HG03060 (cell line): ENCODE measurements at regions not wholly inside any gene's neighbourhood (a gene's known extent, or its start where the extent isn't known, plus 50 kb on each side); places are given as distances from the start of the nearest gene placed in this dataset.
"Not testable (repeated sequence)": the region's sequence is repeated elsewhere in the genome, so short reads cannot be mapped to it uniquely, and the experiment has no call there.

Experiments used
- ATAC-seq: cut with Tn5 transposase; IDR thresholded peaks from one replicate; pipeline ENCODE4 v1.9.1; 2021; ENCODE audit warnings: low read depth, moderate number of reproducible peaks; ENCODE audit not compliant: unreplicated experiment

DNA sequence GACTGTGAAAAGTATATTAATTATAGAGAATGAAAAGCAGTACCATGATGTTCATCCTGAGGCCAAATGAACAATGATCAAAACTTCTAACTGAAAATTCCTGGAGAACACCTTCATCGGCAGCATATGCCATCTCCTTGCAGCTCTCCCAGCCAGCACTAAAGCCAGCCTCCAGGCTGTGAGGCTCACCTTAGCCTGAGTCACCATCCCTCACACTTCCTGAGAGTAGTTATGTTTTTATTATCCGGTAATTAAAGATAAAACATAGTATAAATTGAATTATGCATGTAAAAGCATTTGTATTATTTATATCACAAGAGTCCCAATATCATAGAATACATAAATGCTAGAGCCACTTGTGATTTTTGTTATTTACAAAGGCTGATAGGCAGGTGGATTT, 341.9 kb downstream of the BCL2L11 start:
- not testable (repeated sequence) for ATAC-seq

DNA sequence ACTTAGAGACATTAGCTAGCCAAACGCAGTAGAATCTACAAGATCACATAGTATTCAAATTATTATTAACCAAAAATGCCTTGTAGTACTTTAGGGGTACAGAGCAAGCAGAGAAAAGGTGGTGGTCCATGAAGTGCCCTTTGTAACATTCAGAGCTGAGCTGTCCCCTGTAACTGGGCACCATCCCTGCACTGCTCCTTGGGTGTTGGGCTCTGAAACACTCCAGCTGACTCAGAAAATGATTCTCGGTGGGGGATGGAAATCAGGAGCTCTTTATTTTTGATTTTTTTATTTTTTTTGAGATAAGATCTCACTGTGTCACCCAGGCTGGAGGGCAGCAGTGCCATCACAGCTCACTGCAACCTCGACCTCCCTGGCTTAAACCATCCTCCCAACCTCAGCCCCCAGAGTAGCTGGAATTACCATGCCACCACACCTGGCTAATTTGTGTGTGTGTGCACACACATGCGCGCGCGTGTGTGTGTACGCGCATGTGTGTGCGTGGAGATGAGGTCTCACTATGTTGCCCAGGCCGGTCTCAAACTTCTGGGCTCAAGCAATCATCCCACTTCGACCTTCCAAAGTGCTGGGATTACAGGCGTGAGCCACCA, 342.6 kb downstream of the BCL2L11 start:
- not testable (repeated sequence) for ATAC-seq

DNA sequence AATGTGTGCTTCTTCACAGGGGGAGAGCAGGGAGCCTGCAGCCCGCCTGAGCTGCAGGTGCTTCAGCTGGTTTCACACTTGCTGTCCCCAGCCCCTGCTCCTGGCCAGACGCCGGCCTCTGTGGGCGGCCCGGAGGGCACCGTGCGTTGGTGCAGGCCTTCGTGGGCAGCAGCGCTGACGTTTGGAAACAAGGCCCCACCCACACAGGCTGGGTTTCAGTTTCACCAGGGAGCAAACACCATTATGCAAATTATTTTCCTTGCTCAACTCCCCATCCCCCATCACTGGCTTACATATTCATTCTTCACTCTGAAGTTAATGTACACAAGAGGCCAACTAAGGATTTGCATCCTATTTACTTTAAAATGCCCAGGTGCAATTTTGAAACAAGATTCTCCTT, 343.2 kb downstream of the BCL2L11 start:
- ATAC-seq: peak; percentile 81

DNA sequence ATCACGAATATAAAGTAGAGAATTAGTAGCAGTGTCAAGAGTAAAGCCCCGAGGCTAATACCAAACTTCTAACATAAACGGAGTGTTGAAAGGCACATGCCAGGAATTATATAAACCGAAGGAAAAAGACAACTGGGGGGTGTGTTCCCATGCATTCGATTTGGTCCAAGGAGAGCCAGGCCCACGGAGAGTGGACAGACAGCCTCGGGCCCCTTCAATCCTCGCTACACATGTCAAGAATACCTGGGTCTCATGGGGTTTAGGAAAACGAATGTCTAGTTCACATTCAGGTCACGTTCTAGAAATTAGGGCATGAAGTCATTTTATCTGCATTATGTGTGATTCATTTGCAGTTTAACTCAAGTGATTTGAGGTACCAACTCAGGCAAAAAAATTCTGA, 343.7 kb downstream of the BCL2L11 start:
- ATAC-seq: not testable (repeated sequence)

DNA sequence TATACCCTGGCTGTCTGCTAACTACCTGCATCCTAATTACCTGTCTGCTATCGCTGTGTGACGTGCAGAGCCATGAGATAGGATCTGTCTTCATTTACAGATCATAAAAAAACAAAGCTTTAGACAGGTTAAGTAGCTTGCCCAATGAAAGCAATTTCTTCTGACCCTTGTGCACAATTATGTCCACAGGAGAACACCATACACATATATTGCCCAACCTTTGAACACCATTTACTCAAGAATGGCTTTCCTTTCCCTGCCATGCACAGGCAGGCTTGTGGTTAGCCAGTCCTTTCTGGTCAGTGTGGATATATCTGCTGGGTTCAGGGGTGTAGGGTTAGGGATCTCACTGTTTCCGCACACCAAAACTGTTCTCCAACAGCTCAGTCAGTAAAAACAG, 344.8 kb downstream of the BCL2L11 start:
- not testable (repeated sequence) for ATAC-seq

DNA sequence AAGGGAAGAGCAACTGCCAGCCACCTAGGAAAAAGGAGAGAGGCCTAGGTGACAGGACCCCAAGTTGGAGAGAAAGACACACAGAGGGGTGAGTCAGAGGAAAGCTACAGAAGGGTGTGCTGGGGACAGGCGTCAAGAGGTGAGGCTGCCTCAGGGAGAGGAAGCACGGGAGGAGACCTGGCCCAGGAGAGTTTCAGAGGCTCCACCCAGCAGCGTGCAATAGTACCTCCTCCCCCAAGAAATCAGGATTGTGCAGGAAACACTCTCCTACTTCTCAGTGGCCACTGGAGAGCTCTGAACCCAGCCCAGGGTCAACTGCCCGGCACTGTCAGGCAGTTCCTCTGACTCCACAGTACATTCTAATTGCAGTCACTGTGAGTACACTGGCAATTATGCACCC, 346.0 kb downstream of the BCL2L11 start:
- not testable (repeated sequence) for ATAC-seq

DNA sequence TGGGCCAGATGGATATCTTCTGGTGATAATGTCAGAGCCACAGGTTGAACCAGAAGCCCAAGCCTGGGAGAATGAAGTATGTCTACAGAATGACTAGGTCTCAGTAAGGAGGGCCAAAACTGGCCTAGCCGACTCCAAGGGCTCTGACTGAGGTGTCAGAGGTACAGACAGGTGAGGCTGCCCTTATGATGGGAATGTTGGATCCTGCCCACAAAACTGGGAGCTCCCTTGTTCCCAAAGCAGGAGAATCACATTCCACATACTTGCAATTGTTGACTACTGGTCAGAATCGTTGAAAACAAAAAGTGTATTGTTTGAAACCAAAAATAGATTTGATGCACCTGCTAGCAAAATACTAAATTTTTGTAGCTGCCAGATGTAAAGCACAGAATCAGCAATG, 350.2 kb downstream of the BCL2L11 start:
- not testable (repeated sequence) for ATAC-seq

DNA sequence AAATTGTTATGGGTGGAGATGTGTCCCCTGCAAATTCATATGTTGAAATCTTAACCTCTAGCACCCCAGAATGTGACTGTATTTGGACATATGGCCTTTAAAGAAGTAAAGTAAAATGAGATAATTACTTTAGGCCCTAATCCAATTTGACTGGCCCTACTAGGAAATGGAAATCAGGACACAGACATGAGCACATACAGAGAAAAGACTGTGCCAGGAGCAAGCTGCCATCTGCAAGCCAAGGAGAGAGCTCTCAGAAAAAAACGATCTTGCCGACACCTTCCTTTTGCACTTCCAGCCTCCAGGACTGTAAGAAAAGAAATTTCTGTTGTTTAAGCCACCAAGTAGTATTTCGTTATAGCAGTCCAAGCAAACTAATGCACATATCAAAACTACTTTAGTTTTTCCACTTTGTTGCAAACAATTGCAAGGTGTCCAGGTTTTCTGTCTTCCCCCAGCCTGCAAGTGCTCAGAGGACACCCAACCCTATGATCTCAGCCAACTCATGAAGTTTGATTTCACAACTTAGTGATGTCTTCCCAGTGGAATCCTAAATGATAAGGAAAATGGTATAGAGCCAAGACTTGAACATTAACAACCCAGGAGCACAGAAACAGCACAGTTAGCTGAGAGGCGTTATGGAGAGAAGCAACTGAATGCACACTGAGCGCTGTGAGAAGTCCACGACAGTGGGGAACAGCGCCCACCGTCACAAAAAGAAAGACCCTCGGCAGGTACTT, 351.2 kb downstream of the BCL2L11 start:
- not testable (repeated sequence) for ATAC-seq

DNA sequence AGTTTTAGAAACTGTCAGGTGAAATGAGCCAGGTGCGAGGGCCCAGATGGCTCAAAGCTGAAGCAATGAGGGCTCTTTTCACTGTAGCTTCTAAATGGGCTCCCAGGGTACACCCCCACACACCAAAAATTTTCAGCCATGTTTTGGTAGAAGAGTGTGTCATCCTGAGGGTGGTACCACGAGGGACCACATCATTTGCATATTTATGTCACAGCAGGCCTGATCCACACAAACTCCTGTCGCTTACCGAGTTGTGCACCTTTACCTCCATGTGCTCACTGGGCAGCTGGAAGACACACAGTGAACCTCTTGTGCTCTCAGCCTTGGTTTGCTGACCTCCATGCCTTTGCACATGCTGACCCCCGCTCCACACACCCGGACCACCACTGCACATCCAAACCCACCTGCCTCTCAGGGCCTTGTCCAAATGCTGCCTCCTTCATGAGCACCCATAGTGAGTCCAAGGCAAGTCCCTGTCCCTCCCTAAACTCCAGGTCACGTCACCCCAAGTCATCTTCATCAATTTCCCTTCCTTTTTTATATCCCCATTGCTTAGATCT, 352.2 kb downstream of the BCL2L11 start:
- ATAC-seq: not testable (repeated sequence)

DNA sequence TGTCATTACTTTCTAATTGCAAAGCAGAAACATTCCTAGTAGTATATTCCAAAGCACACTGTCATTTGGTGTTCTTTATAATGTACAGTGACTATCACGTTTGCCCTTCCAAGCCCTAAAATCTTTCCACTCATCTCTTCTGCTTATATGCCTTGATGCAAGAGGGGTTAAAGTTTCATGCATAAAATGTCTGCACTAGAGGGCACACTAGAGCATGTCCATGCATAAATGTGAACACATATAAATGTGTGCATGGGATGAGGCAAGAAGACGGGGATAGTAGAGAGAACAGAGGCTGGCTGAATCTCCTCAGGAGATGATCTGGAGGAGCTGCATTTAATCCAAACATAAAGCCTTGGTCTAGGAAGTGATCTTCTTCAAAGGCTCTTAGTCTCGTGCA, 352.8 kb downstream of the BCL2L11 start:
- ATAC-seq: not testable (repeated sequence)

DNA sequence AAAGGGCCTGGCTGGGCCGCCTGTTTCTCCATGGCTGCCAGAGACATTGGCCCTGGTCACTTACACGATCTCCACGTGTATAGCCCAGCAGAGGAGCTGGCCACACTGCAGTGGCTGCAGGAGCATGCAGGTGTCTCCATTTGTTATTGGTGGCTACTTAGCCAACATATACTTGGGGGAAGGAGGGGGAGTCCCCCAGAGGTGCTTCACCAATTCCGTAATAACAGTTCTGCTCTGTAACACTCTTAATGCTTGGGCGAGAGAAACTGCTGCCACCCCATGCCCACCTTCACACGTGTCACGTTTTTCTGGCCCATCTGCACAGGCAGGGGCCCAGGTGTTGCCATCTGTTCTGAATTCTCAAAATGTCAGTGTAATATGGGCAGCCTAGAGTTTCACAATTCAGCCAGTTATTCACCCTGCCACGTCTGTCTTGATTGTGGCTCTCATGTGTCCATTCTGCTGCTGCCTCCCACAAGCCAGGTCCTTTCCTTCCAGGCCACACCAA, 353.5 kb downstream of the BCL2L11 start:
- ATAC-seq: not testable (repeated sequence)

DNA sequence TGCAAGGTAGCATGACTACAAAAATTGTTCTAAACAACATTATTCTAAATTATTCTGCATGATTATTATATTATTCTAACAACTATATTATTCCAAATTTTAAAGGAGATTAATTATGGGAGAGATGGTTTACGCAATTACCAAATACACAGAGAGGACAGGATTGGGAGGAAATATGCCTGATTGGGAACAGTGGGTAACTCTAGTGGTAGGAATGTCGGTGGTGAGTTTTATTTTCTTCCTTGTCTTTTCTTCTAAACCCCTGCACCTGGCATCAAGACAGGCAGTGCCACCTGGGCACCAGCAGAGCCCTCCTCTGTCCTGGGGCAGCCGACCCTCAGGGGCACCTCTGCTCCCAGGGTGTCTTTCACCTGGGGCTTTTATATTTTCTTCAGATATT, 357.6 kb downstream of the BCL2L11 start:
- ATAC-seq: not testable (repeated sequence)

DNA sequence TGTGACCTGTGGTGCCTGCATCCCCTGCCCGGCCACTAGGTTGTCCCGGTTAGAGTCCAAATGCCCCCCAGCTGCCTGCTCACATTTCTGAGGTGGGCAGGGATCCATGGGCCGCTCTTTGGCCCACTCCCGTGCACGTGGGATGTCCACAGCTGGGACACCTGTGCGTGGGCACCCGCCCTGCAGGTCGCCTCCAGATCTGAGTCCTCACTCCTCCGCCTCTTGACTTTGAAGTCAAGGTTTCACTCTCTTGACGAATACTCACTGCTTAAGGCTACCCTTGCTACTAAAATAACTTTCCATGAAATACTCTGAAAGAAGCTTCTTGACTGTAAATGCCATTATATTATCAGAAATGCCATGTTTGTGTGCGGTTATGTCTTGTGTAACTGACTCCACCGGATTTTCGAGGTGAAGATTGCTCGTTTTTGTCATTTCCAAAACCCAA, 358.2 kb downstream of the BCL2L11 start:
- ATAC-seq: not testable (repeated sequence)

DNA sequence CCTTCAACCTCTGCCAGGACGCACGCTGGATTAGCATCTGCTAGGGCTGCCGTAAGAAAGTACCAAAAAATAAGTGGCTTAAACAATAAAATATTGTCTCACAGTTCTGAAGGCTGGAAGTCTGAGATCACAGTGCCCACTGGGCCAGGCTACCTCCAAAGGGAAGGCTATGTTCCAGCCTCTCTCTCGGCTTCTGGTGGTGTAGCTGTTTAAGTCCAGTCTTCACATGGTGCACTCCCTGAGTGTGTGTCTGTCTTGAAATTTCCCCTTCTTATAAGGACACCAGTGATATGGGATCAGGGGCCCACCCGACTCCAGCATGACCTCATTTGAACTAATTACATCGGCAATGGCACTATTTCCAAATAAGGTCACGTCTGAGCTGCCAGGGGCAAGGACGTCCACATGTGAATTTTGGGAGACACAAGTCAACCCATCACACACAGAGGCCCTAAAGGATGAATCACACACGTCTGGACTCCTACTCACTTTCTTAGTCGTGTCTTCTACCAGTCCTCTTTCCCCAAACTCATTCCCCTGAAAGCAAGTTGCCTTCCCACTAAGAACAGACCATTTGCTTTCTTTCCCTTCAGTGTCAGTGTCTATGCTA, 359.4 kb downstream of the BCL2L11 start:
- not testable (repeated sequence) for ATAC-seq

DNA sequence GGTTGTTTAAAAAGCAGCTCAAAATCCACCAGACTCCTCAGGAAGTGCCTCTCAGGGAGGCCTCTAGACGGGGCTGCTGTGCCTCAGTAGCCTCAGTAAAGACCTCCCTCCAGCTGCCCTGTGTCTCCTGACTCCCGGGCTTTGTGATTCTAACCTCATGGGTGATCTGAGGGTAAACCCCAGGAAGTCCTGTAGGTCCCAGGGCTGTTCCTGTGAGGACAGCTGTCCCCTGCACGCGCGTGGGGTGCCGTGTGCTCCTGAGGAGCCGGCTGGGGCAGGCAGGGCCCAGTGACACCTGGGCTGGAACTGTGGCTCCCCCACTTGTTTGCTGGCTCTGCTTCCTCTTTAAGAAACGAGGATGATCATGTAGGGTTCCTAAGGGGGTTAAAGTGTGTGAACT, 359.9 kb downstream of the BCL2L11 start:
- ATAC-seq: not testable (repeated sequence)

DNA sequence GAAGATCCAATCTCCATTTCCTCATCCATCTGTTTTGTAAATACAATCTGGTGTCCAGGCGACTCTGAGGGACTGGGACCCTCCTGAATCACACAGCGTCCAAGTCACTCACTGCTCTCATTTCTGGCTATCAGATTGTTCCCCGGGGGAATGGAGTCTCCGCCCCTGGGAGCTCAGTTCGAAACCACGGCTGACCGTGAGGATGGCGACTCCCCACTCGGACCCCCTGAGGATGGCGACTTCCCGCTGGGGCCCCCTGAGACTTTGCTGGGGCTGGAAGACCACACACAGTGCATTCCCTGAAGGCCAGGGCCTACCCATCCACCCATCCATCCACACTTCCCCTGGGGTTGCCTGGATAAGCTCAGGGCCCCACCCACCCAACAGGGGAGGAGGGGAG, 360.5 kb downstream of the BCL2L11 start:
- ATAC-seq: not testable (repeated sequence)

DNA sequence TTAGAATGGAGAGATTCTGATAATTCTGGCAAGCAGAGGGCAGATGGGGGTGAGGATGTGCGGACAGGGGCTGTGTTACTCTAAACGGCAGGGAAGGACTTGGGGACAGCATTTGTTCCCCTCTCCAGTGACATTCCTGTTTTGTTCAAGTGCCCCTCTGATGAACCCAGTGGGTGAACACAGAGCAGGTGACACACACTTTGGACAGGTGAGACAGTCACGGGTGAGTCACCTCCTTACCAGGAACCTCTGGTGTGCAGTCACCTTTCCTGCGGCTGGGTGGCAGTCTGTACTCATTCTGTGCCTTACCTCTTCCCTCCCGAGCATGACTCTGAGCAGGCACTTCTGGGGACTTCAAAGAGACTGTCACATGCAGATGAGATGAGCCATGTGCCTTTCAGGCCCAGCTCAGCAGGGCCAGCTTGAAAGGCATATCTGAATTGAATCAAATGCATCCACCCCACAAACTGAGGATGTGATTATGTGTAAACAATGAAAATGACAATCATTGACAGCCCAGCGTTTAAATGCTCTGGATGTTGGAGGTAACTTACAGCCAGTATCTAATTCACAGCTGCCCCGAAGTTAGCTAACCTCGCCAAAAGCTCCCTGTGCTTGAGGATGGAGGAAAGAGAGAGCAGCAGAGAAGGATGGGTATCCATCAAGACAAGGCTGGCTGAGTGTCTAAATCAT, 362.4 kb downstream of the BCL2L11 start:
- ATAC-seq: not testable (repeated sequence)

DNA sequence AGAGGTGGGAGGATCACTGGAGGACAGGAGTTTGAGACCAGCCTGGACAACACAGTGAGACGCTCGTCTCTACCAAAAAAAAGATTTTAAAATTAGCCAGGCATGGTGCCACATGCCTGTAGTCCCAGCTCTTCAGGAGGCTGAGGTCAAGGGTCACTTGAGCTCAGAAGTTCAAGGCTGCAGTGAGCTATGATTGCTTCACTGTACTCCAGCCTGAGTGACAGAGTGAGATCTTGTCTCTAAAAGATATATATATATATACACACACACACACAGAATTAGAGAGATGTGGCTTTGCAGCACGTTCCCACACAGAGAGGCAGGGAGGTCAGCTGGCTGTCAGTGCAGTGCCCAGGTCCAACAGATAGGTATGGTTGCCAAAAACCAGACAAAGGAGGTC, 363.4 kb downstream of the BCL2L11 start:
- not testable (repeated sequence) for ATAC-seq

DNA sequence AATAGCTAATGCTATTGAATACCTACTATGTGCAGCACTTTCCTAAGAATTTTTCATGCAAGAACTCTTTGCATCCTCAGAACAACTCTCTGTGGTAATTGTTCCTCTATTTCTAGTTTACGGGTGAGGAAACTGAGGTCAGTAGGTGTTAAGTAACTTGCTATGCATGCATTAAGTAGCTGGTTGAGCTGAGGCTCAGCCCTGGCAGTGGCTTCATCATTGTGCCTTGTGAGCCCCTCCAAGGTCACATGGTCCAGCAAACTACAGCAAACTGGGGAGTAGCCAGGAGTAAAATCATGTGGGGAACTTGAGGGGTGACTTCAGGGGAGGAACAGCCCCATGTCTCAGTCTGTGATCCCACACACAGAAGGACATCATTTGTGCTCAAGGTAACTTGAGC, 365.2 kb downstream of the BCL2L11 start:
- not testable (repeated sequence) for ATAC-seq

DNA sequence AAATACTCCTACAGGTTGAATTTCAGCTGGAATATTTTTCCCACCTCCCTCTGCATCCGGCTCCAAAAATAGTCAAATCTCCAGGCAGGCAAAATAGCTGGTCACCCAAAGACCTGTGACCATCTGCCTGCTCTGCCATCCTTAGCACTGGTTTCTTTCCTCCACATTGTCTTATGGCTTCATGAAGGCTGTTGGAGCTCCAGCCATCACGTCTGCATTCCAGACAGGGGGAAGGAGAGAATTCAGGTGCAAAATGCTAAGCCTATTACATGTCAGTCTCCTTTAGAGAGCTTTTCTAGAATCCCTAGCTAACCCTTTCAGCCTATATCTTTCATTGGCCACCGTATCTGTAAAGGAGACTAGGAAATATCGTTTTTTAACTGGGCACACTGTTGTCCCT, 367.7 kb downstream of the BCL2L11 start:
- not testable (repeated sequence) for ATAC-seq
